UCSD-AML1 (cell line): ENCODE measurements at regions not wholly inside any gene's neighbourhood (a gene's known extent, or its start where the extent isn't known, plus 50 kb on each side); places are given as distances from the start of the nearest gene placed in this dataset.
"Not testable (repeated sequence)": the region's sequence is repeated elsewhere in the genome, so short reads cannot be mapped to it uniquely, and the experiment has no call there.

Source experiments
- DNase-seq: peaks from one replicate; lab custom pipeline; 2025; ENCODE audit not compliant: unreplicated experiment; lab: John Stamatoyannopoulos, UW

DNA sequence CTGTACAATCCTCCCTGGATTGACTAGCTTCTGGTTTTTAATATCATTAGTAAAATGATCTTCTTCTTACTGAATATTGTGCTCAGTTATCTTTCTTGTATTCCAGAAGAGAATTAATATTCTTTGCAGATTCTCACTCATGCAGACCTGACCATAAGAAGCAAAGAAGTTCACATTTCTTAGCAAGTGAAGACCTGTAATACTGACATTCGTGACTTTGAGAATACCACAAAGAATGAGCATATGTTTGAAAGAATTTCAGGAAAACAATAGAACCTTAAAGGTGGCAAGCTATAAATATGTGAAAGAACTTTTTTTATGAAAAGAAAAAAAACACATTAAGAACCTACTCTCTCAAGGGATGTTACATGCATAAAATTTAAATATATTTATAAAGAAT is 371.6 kb downstream of the JRKL start:
- DNase-seq: no peak

DNA sequence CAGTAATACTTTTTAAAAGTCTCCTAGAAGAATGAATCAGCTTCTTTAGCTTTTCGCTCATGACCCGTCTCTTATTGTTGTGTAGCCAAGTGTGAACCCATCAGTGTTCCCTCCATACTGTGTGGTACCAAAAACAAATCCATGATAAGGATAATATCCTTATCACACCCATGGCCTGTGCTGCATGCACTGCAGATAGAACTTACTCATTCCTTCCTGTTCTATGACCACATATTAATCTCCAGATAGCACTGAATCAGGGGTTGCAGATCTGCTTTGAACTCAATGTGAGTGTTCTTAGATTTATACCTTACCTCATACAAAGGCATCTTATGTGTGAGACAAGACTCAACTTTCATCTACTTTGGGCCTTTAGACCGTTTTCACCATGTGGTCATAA is 373.4 kb downstream of the JRKL start:
- DNase-seq: no peak

DNA sequence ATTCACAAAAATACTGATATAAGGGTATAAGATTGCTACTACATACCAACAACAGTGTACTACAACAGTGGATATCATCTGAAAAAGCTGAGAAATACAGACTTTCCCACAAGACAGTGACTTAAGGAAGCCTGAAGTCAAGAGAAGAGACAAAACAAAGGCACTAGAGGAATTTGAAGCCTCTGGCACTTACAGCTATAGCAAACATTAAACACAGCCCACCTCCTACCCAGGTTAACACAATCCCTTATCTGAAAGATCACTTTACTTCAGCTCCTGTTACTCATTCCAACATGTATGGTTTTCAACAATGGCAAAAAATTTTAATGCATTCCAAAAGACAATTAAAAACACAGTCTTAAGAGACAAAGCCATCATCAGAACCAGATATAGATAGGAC is 388.5 kb downstream of the JRKL start:
- DNase-seq: no peak

DNA sequence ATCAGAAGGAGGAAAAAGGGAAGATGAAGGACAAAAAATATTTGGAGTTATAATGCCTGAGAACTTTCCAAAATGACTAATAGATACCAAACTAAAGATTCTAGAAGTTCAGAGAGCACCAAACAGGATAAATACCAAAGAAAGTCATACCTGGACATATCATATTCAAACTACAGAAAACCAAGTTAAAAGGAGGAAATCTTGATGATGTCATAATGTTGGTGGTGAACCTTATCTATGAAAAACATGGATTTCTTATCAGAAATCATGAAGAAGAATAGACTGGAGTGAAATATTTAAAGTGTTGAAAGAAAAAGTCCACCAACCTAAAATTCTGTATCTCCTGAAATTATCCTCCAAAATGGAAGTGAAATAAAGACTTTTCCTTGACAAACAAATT is 389.2 kb downstream of the JRKL start:
- no peak for DNase-seq

GRCh38 chr11:96781082-96781481 is 391.3 kb downstream of the JRKL start:
- no peak for DNase-seq

GRCh38 chr11:96782632-96783031 is 392.8 kb downstream of the JRKL start:
- no peak for DNase-seq

DNA sequence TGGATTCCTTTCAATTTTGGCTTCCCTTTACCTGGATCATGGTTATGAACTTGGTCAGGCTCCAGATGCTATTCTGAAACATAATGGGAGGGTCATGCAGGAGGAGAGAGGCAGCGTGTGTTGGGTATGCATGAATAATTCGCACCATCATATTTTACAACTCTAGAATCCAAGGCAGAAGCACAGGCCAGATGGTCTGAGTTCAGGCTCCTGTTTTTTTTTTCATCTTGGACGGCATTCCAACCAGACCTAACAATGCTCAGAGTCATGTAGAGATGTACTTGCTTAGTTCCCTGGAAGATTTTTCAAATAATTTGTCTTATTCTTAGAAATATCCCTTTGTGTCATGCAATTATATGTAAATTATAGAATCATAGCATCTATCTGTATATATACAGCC is 393.5 kb downstream of the JRKL start:
- no peak for DNase-seq

GRCh38 chr11:96785073-96785472 is 395.3 kb downstream of the JRKL start:
- DNase-seq: no peak

DNA sequence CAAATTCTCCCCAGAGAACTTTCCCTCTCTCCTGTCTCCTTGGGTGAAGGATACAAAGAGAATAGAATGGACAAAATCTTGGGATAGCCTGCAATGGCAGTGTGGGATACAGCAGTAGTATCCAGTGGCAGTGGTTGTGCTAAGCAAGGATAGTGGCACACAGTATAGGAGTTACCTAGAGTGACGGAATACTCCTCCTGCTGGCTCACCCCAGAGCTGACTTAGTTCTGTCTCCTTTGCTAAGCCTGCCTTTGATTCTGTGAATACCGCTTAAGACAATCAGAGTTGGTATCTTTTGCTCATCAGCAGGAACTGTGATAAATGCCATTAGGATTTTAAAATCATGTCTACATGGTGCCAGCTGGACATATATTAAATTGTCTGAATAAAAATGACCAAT is 404.3 kb downstream of the JRKL start:
- no peak for DNase-seq

DNA sequence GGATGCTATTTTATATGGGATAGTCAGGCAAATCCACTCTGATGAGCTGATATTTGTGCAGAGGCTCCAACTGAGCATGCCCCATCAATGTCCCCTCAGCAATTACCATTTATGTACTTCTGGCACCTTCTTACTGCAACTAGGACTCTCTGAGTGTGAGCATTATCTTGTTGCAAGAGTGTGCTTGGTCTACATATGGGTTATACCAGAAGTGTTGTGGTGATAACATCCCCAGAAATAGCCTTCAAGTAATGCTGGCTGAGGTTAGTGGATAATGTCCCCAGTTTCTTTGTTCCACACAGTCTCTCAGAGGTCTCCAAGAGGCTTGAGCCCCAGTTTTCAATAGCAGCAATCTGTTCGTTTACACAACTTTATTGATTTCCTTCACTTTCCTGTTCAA is 408.6 kb downstream of the JRKL start:
- no peak for DNase-seq

- DNase-seq: no peak
These were observed 425.4 kb downstream of the JRKL start for GRCh38 chr11:96815236-96815635.

- no peak for DNase-seq
These were observed 427.9 kb downstream of the JRKL start for GRCh38 chr11:96817482-96818399.

DNA sequence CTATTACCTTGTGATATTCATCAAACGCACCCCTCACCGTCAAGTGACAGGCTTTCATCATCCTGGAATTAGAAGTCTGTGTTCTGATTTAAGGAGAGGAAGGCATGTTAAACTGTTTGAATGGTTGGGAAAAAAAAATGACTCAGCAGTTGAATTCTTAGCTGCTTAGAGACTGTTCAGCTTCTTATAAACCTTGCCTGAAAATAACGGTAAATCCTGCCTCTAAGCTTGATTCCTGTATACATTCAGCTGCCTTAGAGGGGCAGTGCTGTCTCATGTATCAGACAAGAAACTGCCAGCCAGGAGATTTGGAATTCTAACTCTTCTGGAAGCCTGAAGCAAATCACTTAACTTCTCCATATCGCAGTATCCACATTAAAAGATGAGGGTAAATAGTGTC is 437.4 kb downstream of the JRKL start:
- DNase-seq: no peak

DNA sequence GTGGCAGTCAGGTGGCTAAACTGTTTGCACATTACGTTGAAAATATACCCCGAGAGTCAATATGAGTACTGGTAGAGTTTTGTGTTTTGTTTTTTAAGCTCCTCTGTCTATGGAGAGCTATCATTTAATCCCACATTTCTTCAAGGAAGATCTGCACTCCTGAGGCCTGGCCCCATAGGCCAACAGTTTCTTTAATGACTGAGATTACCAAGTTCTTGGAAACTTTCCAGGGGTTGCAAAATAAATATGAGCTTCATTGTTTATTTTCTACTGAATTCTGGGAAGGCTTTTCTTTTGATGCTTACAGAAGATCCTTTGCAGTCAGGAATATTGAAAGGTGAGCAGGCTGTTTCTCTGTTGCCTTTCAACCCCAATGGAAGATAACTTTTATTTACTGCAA is 452.0 kb downstream of the JRKL start:
- DNase-seq: no peak

GRCh38 chr11:96842731-96843130 is 452.9 kb downstream of the JRKL start:
- no peak for DNase-seq

DNA sequence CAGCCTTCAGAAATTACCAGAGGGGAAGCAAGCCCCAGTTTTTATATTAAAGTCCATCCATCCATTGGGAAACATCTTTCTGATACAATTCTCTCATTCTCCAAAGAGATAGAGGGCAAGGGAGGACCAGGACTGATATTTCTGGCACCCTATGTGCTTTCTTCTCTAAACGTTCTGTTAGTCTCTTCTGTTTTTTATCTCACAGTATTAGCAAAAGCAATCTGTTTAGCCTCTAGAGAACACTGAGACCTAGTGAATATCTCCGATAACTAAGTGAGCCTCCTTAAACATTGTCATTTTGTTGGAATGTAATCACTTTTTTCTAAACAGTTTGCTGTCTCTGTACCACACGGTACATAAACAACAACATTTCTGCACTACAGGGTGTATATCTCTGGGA is 464.6 kb downstream of the JRKL start:
- DNase-seq: no peak

DNA sequence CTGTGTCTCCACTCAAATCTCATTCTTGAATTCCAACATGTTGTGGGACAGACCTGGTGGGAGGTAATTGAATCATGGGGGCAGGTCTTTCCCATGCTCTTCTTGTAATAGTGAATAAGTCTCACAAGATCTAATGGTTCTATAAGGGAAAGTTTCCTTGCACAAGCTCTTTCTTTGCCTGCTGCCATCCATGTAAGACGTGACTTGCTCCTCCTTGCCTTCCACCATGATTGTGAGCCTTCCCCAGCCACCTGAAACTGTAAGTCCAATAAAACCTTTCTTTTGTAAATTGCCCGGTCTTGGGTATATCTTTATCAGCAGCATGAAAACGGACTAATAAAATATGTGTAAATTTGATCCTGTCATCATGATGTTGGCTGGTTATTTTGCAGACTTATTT is 471.9 kb downstream of the JRKL start:
- not testable (repeated sequence) for DNase-seq

- DNase-seq: no peak
These were observed 473.7 kb downstream of the JRKL start for GRCh38 chr11:96863520-96863919.

- no peak for DNase-seq
These were observed 475.2 kb downstream of the JRKL start for GRCh38 chr11:96865020-96865419.

GRCh38 chr11:96869207-96869606 is 479.4 kb downstream of the JRKL start:
- DNase-seq: no peak

GRCh38 chr11:96875712-96876111 is 485.9 kb downstream of the JRKL start:
- no peak for DNase-seq

DNA sequence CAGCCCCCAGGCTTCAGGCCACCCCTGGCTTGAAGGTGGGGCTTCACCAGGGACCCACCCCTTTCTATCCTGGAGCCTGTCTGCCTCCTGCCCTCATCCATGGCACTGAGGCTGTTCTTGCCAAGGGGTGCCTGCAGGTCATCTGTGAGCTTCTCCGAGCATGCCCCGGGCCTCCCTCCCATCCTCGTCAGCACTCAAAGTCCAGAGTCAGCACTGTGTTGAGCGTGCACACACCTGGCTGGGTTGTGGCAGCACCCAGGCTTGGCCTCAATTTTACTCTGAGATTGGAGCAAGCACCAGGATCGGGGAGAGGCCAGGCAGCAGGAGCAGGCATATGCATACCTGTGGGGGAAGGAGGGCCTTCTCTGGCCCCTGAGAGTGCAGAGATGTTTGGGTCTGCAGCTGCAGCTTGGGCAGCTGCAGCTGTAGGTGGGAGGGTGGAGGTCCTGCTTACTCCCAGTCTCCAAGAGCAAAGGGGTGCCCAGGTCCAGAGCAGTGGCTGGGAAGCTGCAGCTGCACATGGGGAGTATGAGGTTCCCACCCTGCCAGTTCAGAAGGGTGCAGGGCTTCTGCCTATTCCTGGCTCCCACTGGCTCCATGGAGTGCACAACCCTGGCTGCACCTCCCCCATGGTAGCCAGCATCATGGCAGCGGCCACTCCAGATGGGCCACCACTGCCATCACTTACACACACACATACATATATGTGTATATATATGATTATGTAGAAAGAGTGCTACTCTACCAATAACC is 488.7 kb downstream of the JRKL start:
- no peak for DNase-seq
